Activated naive CD4-positive, alpha-beta T cell treated with Interleukin-2 at 50 U/mL for 16 hours (primary cell): ENCODE measurements at regions not wholly inside any gene's neighbourhood (a gene's known extent, or its start where the extent isn't known, plus 50 kb on each side); places are given as distances from the start of the nearest gene placed in this dataset.

Experiments
- DNase-seq: peaks from one replicate; pipeline ENCODE4 v3.0.0-alpha.2; 2020

- no peak for DNase-seq
These were observed 483.3 kb downstream of the ARHGEF28 start for GRCh38 chr5:74109344-74109743.

GRCh38 chr5:74107899-74108298 lies 481.9 kb downstream of the ARHGEF28 start:
- DNase-seq: no peak

- DNase-seq: no peak
These were observed 479.3 kb downstream of the ARHGEF28 start for GRCh38 chr5:74105126-74105780.

GRCh38 chr5:74103131-74104023 lies 477.4 kb downstream of the ARHGEF28 start:
- DNase-seq: no peak

- no peak for DNase-seq
These were observed 474.3 kb downstream of the ARHGEF28 start for GRCh38 chr5:74100268-74100665.

- DNase-seq: no peak
These were observed 473.7 kb downstream of the ARHGEF28 start for GRCh38 chr5:74099538-74100267.

GRCh38 chr5:74098941-74099340 lies 472.9 kb downstream of the ARHGEF28 start:
- no peak for DNase-seq

GRCh38 chr5:74098456-74098855 lies 472.5 kb downstream of the ARHGEF28 start:
- DNase-seq: no peak

- no peak for DNase-seq
These were observed 470.3 kb downstream of the ARHGEF28 start for GRCh38 chr5:74096325-74096724.

- DNase-seq: no peak
These were observed 469.9 kb downstream of the ARHGEF28 start for GRCh38 chr5:74095871-74096270.

- no peak for DNase-seq
These were observed 468.7 kb downstream of the ARHGEF28 start for GRCh38 chr5:74094782-74095108.

GRCh38 chr5:74094096-74094781 lies 468.2 kb downstream of the ARHGEF28 start:
- no peak for DNase-seq

GRCh38 chr5:74093561-74093960 lies 467.6 kb downstream of the ARHGEF28 start:
- no peak for DNase-seq

GRCh38 chr5:74092766-74093165 lies 466.8 kb downstream of the ARHGEF28 start:
- no peak for DNase-seq

- no peak for DNase-seq
These were observed 459.8 kb downstream of the ARHGEF28 start for GRCh38 chr5:74085782-74086181.

GRCh38 chr5:74085186-74085585 lies 459.2 kb downstream of the ARHGEF28 start:
- DNase-seq: no peak

- DNase-seq: no peak
These were observed 457.2 kb downstream of the ARHGEF28 start for GRCh38 chr5:74083096-74083791.

- no peak for DNase-seq
These were observed 456.6 kb downstream of the ARHGEF28 start for GRCh38 chr5:74082512-74083055.

- no peak for DNase-seq
These were observed 455.1 kb downstream of the ARHGEF28 start for GRCh38 chr5:74081126-74081525.

- DNase-seq: no peak
These were observed 454.1 kb downstream of the ARHGEF28 start for GRCh38 chr5:74079971-74080556.
